Activated T-cell treated with anti-CD3 and anti-CD28 coated beads, Interleukin-2, amount 50 U/mL, for 72 hours (primary cell): ENCODE measurements at regions not wholly inside any gene's neighbourhood (a gene's known extent, or its start where the extent isn't known, plus 50 kb on each side); places are given as distances from the start of the nearest gene placed in this dataset.
"Not testable (repeated sequence)": the region's sequence is repeated elsewhere in the genome, so short reads cannot be mapped to it uniquely, and the experiment has no call there.

Experiments
- ATAC-seq, 2 donors: fragments of 150-1000 bp; cut with Tn5 transposase; replicated peaks in 1 of 2; 2 replicates each; pipeline ENCODE4 v1.10.0; 2021; ENCODE audit warnings: moderate library complexity in 2 of 2, mild to moderate bottlenecking in 1 of 2
- DNase-seq, 2 donors: peaks; one replicate each; pipeline ENCODE4 v3.0.0; 2021 to 2022; ENCODE audit warnings: mixed read lengths in 1 of 2
- H3K27ac Mint-ChIP-seq: one replicate; pipeline ENCODE4 v1.8.0; 2022; ENCODE audit warnings: mild to moderate bottlenecking, moderate library complexity, mixed read lengths
- H3K27me3 Mint-ChIP-seq: one replicate; pipeline ENCODE4 v1.8.0; 2022; ENCODE audit warnings: low read depth, mixed read lengths
- H3K36me3 Mint-ChIP-seq, 2 donors: one replicate each; pipeline ENCODE4 v1.8.0; 2022; ENCODE audit warnings: mixed read lengths in 2 of 2, mild to moderate bottlenecking in 1 of 2; ENCODE audit not compliant: insufficient read depth in 2 of 2
- H3K4me1 Mint-ChIP-seq: one replicate; pipeline ENCODE4 v1.8.0; 2022; ENCODE audit warnings: low read depth, mixed read lengths
- H3K4me3 Mint-ChIP-seq, 2 donors: one replicate each; pipeline ENCODE4 v1.8.0; 2022; ENCODE audit warnings: mild to moderate bottlenecking in 2 of 2, mixed read lengths in 2 of 2, moderate library complexity in 2 of 2
- H3K9me3 Mint-ChIP-seq, 2 donors: one replicate each; pipeline ENCODE4 v1.8.0; 2022; ENCODE audit warnings: mixed read lengths in 2 of 2

DNA sequence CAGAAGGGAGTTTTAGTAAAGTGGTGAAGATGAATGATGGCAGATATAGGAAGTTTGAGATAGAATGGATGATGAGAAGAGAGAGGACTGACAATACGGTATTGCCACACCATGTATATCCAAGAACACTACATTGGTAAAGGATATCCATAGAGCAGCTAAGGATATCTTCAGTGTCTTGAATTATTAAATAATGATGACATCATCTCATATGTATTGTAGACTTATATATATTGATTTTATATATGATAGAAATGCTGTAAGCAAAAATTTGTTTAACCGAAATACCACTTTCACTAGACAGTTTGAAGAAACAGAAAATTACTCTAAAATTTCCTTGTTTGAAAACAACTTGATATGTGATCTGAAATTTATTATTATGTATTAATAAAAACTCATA is 89.0 kb downstream of the SEPTIN7 start:
- Mint-ChIP-seq H3K9me3 (no peaks in the 10 kb centered on the region), H3K36me3 (peaks cover 12 to 23% of the 10 kb centered on the region in 2 donors), H3K4me1 (peaks cover 22% of the 10 kb centered on the region), H3K27me3 (no peaks in the 10 kb centered on the region), H3K27ac (no peak overlapping the region), H3K4me3 (no peak overlapping the region)
- no peak for ATAC-seq
- DNase-seq, result no peak

DNA sequence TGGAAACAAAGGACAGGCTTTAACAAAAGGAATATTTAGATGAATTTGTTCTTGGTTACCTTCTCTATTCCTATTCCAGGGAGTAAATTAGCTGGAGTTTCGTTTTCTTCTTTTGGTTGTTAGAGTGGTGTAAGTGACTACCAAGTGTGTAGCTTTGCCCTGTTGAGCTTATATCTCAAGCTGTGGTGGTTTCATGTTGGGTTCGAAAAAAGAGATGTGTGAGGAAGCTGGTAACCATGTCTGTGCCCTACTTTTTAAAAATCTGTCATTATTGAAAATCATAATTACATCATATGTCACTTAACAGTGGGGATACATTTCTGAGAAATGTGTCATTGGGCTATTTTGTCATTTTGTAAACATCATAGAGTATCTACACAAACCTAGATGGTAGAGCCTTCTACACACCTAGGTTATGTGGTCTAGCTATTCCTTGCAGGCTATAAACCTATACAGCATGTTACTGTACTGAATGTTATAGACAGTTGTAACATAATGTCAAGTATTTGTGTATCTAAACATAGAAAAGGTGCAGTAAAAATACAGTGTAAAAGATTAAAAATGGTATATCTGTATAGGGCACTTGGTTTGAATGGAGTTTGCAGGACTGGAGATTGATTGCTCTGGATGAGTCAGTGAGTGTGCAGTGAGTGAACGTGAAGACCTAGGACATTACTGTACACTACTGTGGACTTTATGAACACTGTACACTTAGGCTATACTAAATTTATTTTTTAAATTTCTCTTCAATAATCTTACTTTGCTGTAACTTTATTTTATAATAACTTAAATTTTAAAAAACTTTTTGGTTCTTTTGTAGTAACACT is 90.4 kb downstream of the SEPTIN7 start:
- H3K36me3 Mint-ChIP-seq, result peaks cover 12 to 17% of the 10 kb centered on the region in 2 donors
- H3K27ac Mint-ChIP-seq, result peak overlapping the region; percentile 56
- no peak for ATAC-seq

DNA sequence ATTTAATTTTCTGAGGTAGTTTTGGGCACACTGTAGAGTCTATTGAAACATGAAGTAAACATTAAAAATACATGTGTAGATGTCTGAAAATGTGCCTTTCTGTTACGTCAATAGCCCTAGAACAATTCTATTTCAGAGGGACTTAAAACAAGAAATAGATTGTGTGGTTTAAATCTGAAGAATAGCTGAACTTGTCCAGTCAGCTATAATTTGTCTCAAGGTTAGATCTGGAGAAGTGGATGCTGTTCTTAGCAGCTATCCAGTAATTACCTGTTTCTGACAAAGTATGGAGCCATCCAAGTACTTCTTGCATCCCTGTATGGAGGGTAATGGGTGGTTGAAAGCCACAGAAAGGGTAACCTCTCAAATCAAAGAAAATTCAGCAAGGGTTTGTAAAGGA is 92.8 kb downstream of the SEPTIN7 start:
- no peak for DNase-seq
- H3K27ac Mint-ChIP-seq, result peak overlapping the region; percentile 60

More for the DNA sequence above, 90.4 kb downstream of the SEPTIN7 start:
- peaks cover 25% of the 10 kb centered on the region for H3K4me1 Mint-ChIP-seq
- no peaks in the 10 kb centered on the region for H3K9me3 Mint-ChIP-seq
- no peaks in the 10 kb centered on the region for H3K27me3 Mint-ChIP-seq
- no peak overlapping the region for H3K4me3 Mint-ChIP-seq
- no peak for DNase-seq

DNA sequence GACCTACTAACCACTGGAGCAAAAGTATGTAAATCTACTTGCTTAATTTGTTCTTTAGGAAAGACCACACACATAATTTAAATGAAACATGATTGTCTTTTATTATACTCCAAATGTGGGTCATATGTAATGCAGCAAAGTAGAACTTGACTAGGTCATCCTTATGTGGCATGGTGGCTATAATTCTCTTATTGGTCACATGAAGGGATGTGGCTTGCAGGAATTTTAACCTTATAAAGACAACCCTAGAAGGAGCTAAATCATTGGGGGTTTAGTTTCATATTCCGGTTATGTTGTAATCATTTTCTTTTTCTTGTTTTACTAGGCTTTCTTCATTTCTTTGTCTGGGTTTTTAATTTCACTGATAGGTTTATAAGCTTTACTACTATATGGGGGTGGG is 93.9 kb downstream of the SEPTIN7 start:
- H3K36me3 Mint-ChIP-seq, result peaks cover 1 to 13% of the 10 kb centered on the region in 2 donors
- no peaks in the 10 kb centered on the region for H3K27me3 Mint-ChIP-seq
- DNase-seq (no peak), ATAC-seq (no peak)
- H3K9me3 Mint-ChIP-seq, result no peaks in the 10 kb centered on the region
- H3K4me1 Mint-ChIP-seq, result peaks cover 25% of the 10 kb centered on the region
- H3K4me3 Mint-ChIP-seq, result peak overlapping the region in 1 of 2 donors; percentile 3
- peak overlapping the region; percentile 72 for H3K27ac Mint-ChIP-seq

More for the DNA sequence above, 92.8 kb downstream of the SEPTIN7 start:
- H3K27me3 Mint-ChIP-seq, result no peaks in the 10 kb centered on the region
- no peak overlapping the region for H3K4me3 Mint-ChIP-seq
- H3K4me1 Mint-ChIP-seq, result peaks cover 25% of the 10 kb centered on the region
- peaks cover 6 to 18% of the 10 kb centered on the region in 2 donors for H3K36me3 Mint-ChIP-seq
- H3K9me3 Mint-ChIP-seq, result no peaks in the 10 kb centered on the region
- ATAC-seq, result no peak

DNA sequence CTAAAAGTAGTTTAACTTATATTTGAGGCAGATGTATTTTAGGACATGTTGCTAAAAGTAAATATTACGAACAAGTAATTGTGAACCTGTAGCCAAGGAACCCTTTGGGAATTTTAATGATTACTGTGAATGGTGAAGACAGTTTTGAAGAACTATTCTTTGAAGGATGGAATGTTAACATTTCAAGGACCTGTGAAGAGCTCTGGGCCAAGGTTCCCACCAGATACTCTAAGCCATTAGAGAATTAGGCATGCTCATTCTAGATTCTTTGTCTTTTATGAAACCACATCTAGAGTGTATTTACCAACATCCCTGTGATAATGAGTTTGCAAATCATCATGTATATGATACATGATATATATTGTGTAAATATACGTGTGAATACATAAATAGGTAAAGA is 99.8 kb downstream of the SEPTIN7 start:
- no peak for ATAC-seq
- Mint-ChIP-seq H3K4me3 (no peak overlapping the region), H3K27me3 (no peaks in the 10 kb centered on the region), H3K4me1 (no peaks in the 10 kb centered on the region), H3K27ac (peak overlapping the region; percentile 33), H3K36me3 (peaks cover 2 to 15% of the 10 kb centered on the region in 2 donors), H3K9me3 (no peaks in the 10 kb centered on the region)
- no peak for DNase-seq

DNA sequence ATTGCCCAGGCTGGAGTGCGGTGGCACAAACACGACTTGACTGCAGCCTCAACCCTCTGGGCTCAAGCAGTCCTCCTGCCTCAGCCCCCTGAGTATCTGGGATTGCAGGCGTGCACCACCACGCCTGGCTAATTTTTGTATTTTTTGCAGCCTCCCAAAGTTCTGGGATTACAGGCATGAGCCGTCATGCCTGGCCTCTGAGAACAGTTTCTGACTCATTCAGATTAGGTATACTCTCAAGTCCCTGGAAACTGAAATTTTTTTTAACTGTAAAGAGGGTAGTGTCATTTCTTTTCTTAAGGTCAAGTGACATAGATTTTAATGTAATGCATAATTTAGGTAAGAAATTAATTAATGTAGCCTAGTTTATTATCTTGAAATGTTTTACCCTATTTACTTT is 104.7 kb downstream of the SEPTIN7 start:
- Mint-ChIP-seq H3K4me1 (peaks cover 9% of the 10 kb centered on the region), H3K36me3 (peaks cover 2 to 8% of the 10 kb centered on the region in 2 donors), H3K4me3 (no peak overlapping the region), H3K27ac (no peak overlapping the region), H3K9me3 (no peaks in the 10 kb centered on the region), H3K27me3 (no peaks in the 10 kb centered on the region)
- DNase-seq, result no peak
- ATAC-seq, result no peak

DNA sequence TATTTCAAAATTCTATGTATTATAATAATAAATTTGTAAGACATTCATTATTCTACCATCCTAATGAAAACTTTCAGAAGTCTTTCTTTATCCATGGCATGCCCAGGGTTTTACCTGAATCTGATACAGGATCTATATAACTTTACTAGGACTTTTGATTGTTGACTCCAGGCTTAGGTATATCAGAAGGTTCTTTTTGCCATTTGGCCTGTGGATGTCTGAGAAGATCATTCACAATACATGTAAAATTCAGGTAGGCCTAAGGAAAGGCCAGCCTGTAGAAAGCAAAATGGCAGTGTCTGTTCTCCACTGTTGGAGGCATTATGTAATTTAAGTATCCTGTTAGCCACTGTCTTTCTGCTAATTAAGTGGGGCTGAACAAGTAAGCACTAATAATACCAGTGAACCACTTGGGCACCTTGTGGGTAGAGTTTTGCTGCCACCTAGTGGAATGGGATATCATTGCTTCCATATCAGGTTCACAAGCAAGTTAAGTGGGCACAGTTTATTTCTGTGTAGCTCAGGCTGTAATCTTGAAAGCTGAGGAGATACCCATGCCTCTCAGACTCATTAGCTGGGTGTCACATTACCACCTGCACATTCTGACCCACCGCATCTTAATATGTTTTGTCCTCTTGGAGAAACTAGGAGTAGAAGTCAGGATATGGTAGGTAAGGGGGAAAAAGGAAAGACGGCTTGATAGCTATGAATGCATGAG is 105.5 kb downstream of the SEPTIN7 start:
- H3K27ac Mint-ChIP-seq, result no peak overlapping the region
- no peak overlapping the region for H3K4me3 Mint-ChIP-seq
- DNase-seq, result peak; percentile 58 to 74
- no peaks in the 10 kb centered on the region for H3K27me3 Mint-ChIP-seq
- H3K36me3 Mint-ChIP-seq, result peaks cover 2 to 8% of the 10 kb centered on the region in 2 donors
- H3K9me3 Mint-ChIP-seq, result no peaks in the 10 kb centered on the region
- ATAC-seq, result peak; percentile 75 to 80
- peaks cover 9% of the 10 kb centered on the region for H3K4me1 Mint-ChIP-seq

DNA sequence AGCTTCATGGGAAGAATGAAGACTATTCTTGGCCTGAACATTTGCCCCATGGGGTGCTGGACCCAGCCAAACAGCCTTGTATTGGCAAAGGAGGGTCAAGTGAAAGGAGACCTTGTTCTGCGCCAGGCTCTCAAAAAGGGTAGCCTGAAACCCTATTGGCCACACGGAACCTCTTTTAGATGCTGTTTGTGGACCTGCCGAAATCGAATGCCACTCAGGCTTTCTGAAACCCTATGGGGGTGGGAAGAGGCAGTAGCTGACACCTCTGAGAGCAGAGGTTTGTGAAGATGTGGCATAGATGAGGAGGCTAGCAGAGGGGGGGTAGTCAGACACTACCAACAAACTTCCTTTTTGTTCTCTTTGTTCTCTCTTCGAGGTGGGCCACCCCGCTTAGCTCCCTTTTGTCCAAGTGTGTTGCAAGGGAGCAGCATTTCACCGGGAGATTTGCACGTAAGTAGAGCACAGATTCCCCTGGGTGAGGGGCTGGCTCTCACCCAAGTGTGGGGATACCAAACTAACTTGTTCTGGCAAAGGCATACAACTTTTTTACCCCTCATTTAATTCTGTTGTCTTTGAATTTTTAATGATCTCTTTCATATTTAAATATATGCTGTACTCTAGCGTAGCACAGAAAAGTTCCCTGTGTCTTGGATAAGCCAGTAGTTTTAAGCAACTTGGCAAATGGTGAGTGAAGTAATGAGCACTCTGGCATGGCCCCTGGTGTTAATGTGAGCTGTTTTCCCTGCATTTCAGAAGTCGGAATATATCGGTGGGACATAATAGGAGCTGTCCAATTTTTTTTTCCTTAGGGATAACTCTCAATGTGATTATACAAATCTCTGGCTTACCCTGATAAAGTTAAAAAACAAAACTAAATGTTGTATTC is 107.7 kb downstream of the SEPTIN7 start:
- Mint-ChIP-seq H3K36me3 (peaks cover 2 to 10% of the 10 kb centered on the region in 2 donors), H3K27me3 (no peaks in the 10 kb centered on the region), H3K9me3 (no peaks in the 10 kb centered on the region), H3K27ac (peak overlapping the region; percentile 51), H3K4me3 (no peak overlapping the region), H3K4me1 (peaks cover 9% of the 10 kb centered on the region)
- DNase-seq (no peak), ATAC-seq (no peak)

DNA sequence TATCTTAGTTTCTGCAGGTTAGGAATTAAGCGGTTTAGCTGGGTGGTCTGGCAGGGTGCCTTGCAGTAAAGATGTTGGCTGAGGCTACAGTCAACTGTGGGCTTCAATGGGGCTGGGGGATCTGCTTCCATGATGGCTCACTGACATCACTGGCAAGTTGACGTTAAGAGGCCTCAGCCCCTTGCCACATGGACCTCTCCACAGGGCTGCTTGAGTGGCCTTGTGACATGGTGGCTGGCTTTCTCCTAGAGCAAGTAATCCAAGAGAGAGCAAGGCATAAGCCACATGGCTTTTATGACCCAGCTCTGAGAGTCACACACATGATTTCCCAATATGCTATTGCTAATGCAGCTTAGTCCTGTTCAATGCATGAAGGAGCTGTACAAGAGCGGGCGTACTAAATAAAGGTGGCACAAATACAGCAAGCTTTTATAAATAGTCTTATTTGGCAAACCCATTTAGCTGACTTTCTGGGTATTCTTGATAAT is 109.1 kb downstream of the SEPTIN7 start:
- no peaks in the 10 kb centered on the region for H3K27me3 Mint-ChIP-seq
- ATAC-seq (no peak), DNase-seq (no peak)

DNA sequence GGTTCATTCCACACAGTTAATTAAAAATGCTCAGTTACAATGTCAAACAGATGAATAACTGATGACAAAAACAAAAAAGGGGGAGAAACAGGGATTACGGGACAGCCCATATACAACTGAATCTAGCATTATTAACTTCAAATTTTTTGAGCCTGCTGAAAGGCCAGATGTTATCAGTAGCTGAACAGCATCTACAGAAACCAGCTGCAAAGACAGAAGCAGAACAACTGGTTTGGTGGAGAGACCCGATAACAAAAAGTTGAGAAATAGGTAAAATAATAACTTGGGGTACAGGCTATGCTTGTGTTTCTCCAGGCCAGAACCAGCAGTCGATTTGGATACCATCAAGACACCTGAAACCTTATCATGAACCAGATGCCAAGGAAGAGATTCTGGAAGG is 109.8 kb downstream of the SEPTIN7 start:
- not testable (repeated sequence) for ATAC-seq, H3K27ac Mint-ChIP-seq, H3K4me3 Mint-ChIP-seq, DNase-seq, H3K36me3 Mint-ChIP-seq, H3K9me3 Mint-ChIP-seq, H3K4me1 Mint-ChIP-seq, H3K27me3 Mint-ChIP-seq

More for the DNA sequence above, 109.1 kb downstream of the SEPTIN7 start:
- Mint-ChIP-seq H3K27ac (no peak overlapping the region), H3K9me3 (no peaks in the 10 kb centered on the region), H3K4me3 (no peak overlapping the region), H3K4me1 (peaks cover 9% of the 10 kb centered on the region), H3K36me3 (peaks cover 2 to 6% of the 10 kb centered on the region in 2 donors)

DNA sequence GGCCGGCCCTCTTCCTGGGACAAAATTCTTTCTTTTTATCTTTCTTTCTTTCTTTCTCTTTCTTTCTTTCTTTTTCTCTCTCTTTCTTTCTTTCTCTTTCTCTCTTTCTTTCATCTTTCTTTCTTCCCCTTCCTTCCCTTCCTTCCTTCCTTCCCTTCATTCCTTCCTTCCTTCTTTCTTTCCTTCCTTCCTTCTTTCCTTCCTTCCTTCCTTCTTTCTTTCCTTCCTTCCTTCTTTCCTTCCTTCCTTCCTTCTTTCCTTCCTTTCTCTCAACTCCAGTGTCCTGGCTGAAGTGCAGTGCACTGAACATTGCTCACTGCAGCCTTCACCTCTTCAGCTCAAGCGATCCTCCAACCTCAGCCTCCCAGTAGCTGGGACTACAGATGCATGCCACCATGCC is 112.5 kb downstream of the SEPTIN7 start:
- not testable (repeated sequence) for H3K4me3 Mint-ChIP-seq, DNase-seq, ATAC-seq, H3K36me3 Mint-ChIP-seq, H3K9me3 Mint-ChIP-seq, H3K27me3 Mint-ChIP-seq, H3K4me1 Mint-ChIP-seq
- H3K27ac Mint-ChIP-seq, result peak overlapping the region; percentile 12

DNA sequence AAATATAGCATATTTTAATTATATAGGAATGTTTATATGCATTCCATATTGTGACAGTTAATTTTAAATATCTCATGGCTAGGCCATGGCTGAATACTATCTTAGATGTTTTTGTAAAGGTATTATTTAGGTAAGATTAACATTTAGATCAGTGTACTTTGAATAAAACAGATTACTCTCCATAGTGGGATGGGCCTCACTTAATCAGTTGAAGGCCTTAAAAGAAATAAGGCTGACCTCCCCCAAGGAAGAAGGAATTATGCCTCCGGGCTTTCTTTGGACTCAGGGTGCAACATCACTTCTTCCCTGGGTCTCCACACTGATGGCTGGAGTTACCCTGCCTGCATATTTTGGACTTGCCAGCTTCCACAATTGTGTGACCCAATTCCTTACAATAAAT is 113.4 kb downstream of the SEPTIN7 start:
- H3K4me1 Mint-ChIP-seq, H3K27me3 Mint-ChIP-seq, DNase-seq, H3K27ac Mint-ChIP-seq, ATAC-seq, H3K4me3 Mint-ChIP-seq, H3K9me3 Mint-ChIP-seq, H3K36me3 Mint-ChIP-seq: not testable (repeated sequence)
